Glutamatergic neuron (in vitro differentiated cells): ENCODE measurements at regions not wholly inside any gene's neighbourhood (a gene's known extent, or its start where the extent isn't known, plus 50 kb on each side); places are given as distances from the start of the nearest gene placed in this dataset.

Experiments used
- DNase-seq: peaks from one replicate; pipeline ENCODE4 v3.0.0; 2022
- H3K27ac Mint-ChIP-seq: one replicate; pipeline ENCODE4 v1.8.0; 2020; ENCODE audit warnings: mild to moderate bottlenecking, mixed read lengths, inconsistent platforms; ENCODE audit not compliant: unreplicated experiment
- H3K27me3 Mint-ChIP-seq: one replicate; pipeline ENCODE4 v1.8.0; 2020; ENCODE audit warnings: mild to moderate bottlenecking, moderate library complexity, mixed read lengths, inconsistent platforms; ENCODE audit not compliant: unreplicated experiment
- H3K36me3 Mint-ChIP-seq: one replicate; pipeline ENCODE4 v1.8.0; 2020; ENCODE audit warnings: mild to moderate bottlenecking, mixed read lengths, inconsistent platforms; ENCODE audit not compliant: unreplicated experiment
- H3K4me1 Mint-ChIP-seq: one replicate; pipeline ENCODE4 v1.8.0; 2020; ENCODE audit warnings: mild to moderate bottlenecking, low read depth, mixed read lengths, inconsistent platforms; ENCODE audit not compliant: unreplicated experiment
- H3K4me3 Mint-ChIP-seq: one replicate; pipeline ENCODE4 v1.8.0; 2020; ENCODE audit warnings: mild to moderate bottlenecking, mixed read lengths, inconsistent platforms; ENCODE audit not compliant: unreplicated experiment
- H3K9me3 Mint-ChIP-seq: one replicate; pipeline ENCODE4 v1.8.0; 2020; ENCODE audit warnings: mild to moderate bottlenecking, moderate library complexity, mixed read lengths, inconsistent platforms; ENCODE audit not compliant: unreplicated experiment
- CTCF ChIP-seq: fragments of 200-600 bp; sonication (generic); IDR thresholded peaks from one replicate; pipeline ENCODE4 v1.5.0; 2021; ENCODE audit not compliant: partially characterized antibody, unreplicated experiment

DNA sequence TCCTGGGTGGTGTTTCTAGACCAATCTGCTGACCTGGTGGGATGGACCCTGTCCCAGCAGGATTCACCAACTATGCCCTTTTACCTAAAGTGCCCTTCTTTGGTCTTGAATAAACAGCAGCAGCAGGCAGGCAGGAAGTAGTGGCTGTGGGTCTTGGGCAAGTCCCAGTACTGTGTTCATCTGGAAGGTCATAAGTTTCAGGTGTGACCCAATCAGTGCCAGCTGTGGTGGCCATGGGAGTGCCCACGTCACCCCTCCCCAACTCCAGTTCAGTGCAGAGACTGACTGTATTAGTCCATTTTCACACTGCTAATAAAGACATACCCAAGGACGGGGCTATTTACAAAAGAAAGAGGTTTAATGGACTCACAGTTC, 148.3 kb upstream of the SRD5A2 start:
- Mint-ChIP-seq H3K36me3 (no peaks in the 10 kb centered on the region), H3K27ac (no peak overlapping the region), H3K4me3 (no peak overlapping the region), H3K9me3 (no peaks in the 10 kb centered on the region), H3K4me1 (no peaks in the 10 kb centered on the region), H3K27me3 (peaks cover 2% of the 10 kb centered on the region)
- no peak for DNase-seq
- TF ChIP-seq CTCF: no peak

GRCh38 chr2:31728406-31729064, 147.8 kb upstream of the SRD5A2 start:
- Mint-ChIP-seq H3K27ac (no peak overlapping the region), H3K9me3 (no peaks in the 10 kb centered on the region), H3K36me3 (no peaks in the 10 kb centered on the region), H3K4me3 (no peak overlapping the region), H3K27me3 (peaks cover 2% of the 10 kb centered on the region), H3K4me1 (no peaks in the 10 kb centered on the region)
- no peak for TF ChIP-seq CTCF
- DNase-seq: no peak

DNA sequence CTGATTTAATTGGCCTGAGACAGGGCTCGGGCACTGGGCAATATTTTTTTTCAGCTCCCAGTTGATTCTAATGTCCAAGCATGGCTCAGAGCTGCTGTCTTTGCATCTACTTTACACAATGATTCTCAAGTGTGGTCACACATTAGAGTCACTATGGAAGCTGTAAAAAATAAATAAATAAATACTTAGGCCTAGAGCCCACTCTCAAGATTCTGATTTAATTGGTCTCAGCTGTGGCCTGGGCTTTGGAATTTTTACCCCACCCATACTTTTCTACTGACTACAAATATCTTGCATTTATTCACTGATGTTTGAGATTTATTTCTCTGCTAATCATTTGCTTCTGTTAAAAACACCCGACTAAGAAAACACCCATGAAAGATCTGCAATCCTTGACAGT, 145.7 kb upstream of the SRD5A2 start:
- no peak for TF ChIP-seq CTCF
- no peaks in the 10 kb centered on the region for H3K9me3 Mint-ChIP-seq

DNA sequence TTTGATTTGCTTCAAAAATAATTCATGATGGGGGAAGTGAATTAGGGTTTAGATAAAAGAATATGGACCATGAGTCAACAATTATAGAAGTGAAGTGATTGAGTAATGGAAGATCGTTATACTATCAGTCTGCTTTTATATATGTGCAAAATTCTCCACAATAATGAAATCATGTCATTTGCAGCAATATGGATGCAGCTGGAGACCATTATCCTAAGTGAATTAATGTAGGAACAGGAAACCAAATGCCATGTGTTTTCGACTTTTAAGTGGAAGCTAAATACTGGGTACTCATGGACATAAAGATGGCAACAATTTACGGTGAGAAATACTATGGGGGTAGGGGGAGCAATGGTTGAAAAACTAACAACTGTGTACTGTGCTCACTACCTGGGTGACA, 144.7 kb upstream of the SRD5A2 start:
- no peaks in the 10 kb centered on the region for H3K4me1 Mint-ChIP-seq

More for the DNA sequence above, 145.7 kb upstream of the SRD5A2 start:
- Mint-ChIP-seq H3K36me3 (no peaks in the 10 kb centered on the region), H3K4me3 (no peak overlapping the region), H3K27ac (no peak overlapping the region), H3K27me3 (peaks cover 2% of the 10 kb centered on the region), H3K4me1 (no peaks in the 10 kb centered on the region)
- DNase-seq: no peak

More for the DNA sequence above, 144.7 kb upstream of the SRD5A2 start:
- no peak overlapping the region for H3K27ac Mint-ChIP-seq
- H3K9me3 Mint-ChIP-seq: no peaks in the 10 kb centered on the region
- no peak for TF ChIP-seq CTCF
- no peak for DNase-seq
- H3K27me3 Mint-ChIP-seq: peaks cover 2% of the 10 kb centered on the region
- no peaks in the 10 kb centered on the region for H3K36me3 Mint-ChIP-seq
- no peak overlapping the region for H3K4me3 Mint-ChIP-seq
